ENCODE measurements at regions not wholly inside any gene's neighbourhood (a gene's known extent, or its start where the extent isn't known, plus 50 kb on each side); places are given as distances from the start of the nearest gene placed in this dataset.

GRCh38 chr10:35998026-35998425 lies 355.9 kb upstream of the FZD8 start (continued):
- TF ChIP-seq, protein P1, sequence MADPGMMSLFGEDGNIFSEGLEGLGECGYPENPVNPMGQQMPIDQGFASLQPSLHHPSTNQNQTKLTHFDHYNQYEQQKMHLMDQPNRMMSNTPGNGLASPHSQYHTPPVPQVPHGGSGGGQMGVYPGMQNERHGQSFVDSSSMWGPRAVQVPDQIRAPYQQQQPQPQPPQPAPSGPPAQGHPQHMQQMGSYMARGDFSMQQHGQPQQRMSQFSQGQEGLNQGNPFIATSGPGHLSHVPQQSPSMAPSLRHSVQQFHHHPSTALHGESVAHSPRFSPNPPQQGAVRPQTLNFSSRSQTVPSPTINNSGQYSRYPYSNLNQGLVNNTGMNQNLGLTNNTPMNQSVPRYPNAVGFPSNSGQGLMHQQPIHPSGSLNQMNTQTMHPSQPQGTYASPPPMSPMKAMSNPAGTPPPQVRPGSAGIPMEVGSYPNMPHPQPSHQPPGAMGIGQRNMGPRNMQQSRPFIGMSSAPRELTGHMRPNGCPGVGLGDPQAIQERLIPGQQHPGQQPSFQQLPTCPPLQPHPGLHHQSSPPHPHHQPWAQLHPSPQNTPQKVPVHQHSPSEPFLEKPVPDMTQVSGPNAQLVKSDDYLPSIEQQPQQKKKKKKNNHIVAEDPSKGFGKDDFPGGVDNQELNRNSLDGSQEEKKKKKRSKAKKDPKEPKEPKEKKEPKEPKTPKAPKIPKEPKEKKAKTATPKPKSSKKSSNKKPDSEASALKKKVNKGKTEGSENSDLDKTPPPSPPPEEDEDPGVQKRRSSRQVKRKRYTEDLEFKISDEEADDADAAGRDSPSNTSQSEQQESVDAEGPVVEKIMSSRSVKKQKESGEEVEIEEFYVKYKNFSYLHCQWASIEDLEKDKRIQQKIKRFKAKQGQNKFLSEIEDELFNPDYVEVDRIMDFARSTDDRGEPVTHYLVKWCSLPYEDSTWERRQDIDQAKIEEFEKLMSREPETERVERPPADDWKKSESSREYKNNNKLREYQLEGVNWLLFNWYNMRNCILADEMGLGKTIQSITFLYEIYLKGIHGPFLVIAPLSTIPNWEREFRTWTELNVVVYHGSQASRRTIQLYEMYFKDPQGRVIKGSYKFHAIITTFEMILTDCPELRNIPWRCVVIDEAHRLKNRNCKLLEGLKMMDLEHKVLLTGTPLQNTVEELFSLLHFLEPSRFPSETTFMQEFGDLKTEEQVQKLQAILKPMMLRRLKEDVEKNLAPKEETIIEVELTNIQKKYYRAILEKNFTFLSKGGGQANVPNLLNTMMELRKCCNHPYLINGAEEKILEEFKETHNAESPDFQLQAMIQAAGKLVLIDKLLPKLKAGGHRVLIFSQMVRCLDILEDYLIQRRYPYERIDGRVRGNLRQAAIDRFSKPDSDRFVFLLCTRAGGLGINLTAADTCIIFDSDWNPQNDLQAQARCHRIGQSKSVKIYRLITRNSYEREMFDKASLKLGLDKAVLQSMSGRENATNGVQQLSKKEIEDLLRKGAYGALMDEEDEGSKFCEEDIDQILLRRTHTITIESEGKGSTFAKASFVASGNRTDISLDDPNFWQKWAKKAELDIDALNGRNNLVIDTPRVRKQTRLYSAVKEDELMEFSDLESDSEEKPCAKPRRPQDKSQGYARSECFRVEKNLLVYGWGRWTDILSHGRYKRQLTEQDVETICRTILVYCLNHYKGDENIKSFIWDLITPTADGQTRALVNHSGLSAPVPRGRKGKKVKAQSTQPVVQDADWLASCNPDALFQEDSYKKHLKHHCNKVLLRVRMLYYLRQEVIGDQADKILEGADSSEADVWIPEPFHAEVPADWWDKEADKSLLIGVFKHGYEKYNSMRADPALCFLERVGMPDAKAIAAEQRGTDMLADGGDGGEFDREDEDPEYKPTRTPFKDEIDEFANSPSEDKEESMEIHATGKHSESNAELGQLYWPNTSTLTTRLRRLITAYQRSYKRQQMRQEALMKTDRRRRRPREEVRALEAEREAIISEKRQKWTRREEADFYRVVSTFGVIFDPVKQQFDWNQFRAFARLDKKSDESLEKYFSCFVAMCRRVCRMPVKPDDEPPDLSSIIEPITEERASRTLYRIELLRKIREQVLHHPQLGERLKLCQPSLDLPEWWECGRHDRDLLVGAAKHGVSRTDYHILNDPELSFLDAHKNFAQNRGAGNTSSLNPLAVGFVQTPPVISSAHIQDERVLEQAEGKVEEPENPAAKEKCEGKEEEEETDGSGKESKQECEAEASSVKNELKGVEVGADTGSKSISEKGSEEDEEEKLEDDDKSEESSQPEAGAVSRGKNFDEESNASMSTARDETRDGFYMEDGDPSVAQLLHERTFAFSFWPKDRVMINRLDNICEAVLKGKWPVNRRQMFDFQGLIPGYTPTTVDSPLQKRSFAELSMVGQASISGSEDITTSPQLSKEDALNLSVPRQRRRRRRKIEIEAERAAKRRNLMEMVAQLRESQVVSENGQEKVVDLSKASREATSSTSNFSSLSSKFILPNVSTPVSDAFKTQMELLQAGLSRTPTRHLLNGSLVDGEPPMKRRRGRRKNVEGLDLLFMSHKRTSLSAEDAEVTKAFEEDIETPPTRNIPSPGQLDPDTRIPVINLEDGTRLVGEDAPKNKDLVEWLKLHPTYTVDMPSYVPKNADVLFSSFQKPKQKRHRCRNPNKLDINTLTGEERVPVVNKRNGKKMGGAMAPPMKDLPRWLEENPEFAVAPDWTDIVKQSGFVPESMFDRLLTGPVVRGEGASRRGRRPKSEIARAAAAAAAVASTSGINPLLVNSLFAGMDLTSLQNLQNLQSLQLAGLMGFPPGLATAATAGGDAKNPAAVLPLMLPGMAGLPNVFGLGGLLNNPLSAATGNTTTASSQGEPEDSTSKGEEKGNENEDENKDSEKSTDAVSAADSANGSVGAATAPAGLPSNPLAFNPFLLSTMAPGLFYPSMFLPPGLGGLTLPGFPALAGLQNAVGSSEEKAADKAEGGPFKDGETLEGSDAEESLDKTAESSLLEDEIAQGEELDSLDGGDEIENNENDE (IDR thresholded peaks at IDR 0.05; ENCODE audit: insufficient replicate concordance, low read length): no peak
